ENCODE measurements at regions not wholly inside any gene's neighbourhood (a gene's known extent, or its start where the extent isn't known, plus 50 kb on each side); places are given as distances from the start of the nearest gene placed in this dataset.

DNA sequence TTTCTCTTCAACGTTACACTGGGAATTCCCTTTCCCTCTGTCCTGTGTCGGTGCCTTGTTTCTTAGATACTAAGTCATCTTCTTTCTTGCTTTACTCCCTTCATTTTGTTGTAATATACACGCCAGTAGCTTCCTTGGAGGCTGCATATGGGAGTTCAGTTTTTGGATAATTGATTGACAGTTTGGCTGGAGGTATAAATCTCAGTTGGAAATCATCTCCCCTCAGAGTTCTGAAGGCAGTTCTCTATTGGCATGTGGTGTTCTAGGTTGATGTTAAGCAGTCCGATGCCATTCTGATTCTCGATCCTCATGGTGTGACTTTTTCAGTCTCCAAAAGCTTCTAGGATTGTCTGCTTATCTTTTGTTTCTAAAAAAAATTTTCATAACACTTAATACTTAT lies 152.5 kb upstream of the GLI2 start:
- TF ChIP-seq CTCF (IDR thresholded peaks at IDR 0.05; ENCODE audit: low read length) = no peak
- TF ChIP-seq EZH2 (IDR thresholded peaks at IDR 0.05; ENCODE audit: borderline replicate concordance, low read length) = no peak

Data from OCI-LY1 (cell line).